ENCODE measurements at regions not wholly inside any gene's neighbourhood (a gene's known extent, or its start where the extent isn't known, plus 50 kb on each side); places are given as distances from the start of the nearest gene placed in this dataset.

- no peak overlapping the region for H3T11ph ChIP-seq (ENCODE audit: low read length)
- no peak overlapping the region for H2BK120ac ChIP-seq (ENCODE audit: low read depth, low read length, poor library complexity, severe bottlenecking)
- no peak for TF ChIP-seq CTCF (conservative IDR thresholded peaks at IDR 0.05)
- H3K9me3 Mint-ChIP-seq = peaks cover 18 to 23% of the 10 kb centered on the region in 2 experiments; a peak in 4 of 5 replicates
- DNase-seq = no peak
- H4K5ac ChIP-seq (ENCODE audit: insufficient read length, low read depth, low read length) = no peak overlapping the region
- H3K14ac ChIP-seq (ENCODE audit: insufficient read depth, low read length) = no peak overlapping the region
- H3K9ac ChIP-seq (ENCODE audit: extremely low read depth, insufficient read length, low read length) = no peak overlapping the region
- no peaks in the 10 kb centered on the region for H3K27me3 Mint-ChIP-seq (ENCODE audit: low read depth)
- no peak overlapping the region for H4K8ac ChIP-seq (replicated peaks; ENCODE audit: insufficient read length, low read depth, low read length)
- H3K4me1 Mint-ChIP-seq = no peaks in the 10 kb centered on the region
- H2BK12ac ChIP-seq (ENCODE audit: insufficient read length, low read depth, low read length) = no peak overlapping the region
- no peak overlapping the region for H3K27ac Mint-ChIP-seq
- no peak overlapping the region for H3K56ac ChIP-seq (ENCODE audit: insufficient read length, low read depth, low read length)
- H3K4me1 ChIP-seq (ENCODE audit: insufficient read depth, low read length) = no peaks in the 10 kb centered on the region
- no peak overlapping the region for H3K4ac ChIP-seq (ENCODE audit: low read depth, low read length)
- H2BK15ac ChIP-seq (ENCODE audit: low read depth, low read length) = no peak overlapping the region
- no peak overlapping the region for H3K4me2 ChIP-seq (ENCODE audit: insufficient read depth, insufficient read length, low read length)
- H3K79me1 ChIP-seq (ENCODE audit: insufficient read depth, low read depth, low read length, poor library complexity, severe bottlenecking) = no peaks in the 10 kb centered on the region
- H3K36me3 Mint-ChIP-seq (ENCODE audit: insufficient read depth in 1 of 3, low read depth in 3 of 3) = peaks cover 0 to 11% (median 5%) of the 10 kb centered on the region in 3 experiments; a peak in 5 of 7 replicates
- H3K23ac ChIP-seq (ENCODE audit: insufficient read length, low read depth, low read length) = no peak overlapping the region
- no peaks in the 10 kb centered on the region for H3K23me2 ChIP-seq (ENCODE audit: insufficient read length, low read depth, low read length, poor library complexity, severe bottlenecking)
- H3K27ac ChIP-seq (ENCODE audit: insufficient read length, low read depth, low read length) = no peak overlapping the region
- no peak overlapping the region for H4K91ac ChIP-seq (ENCODE audit: insufficient read length, low read depth, low read length)
- H2BK5ac ChIP-seq (ENCODE audit: insufficient read length, low read length) = no peak overlapping the region
- H3K9me3 ChIP-seq (ENCODE audit: control insufficient read depth, low read depth, low read length) = no peaks in the 10 kb centered on the region
- no peak overlapping the region for H2AFZ ChIP-seq (ENCODE audit: low read length)
- H2AK5ac ChIP-seq (ENCODE audit: insufficient read length, low read length) = no peak overlapping the region
- no peaks in the 10 kb centered on the region for H3K27me3 ChIP-seq (ENCODE audit: insufficient read depth, low read length)
- WGBS (ENCODE audit: extremely low coverage, insufficient read length, low lambda C conversion rate) = no CpG with 5 or more reads among the region's 1 CpG
- no peak overlapping the region for H2BK20ac ChIP-seq (ENCODE audit: low read depth, low read length, poor library complexity, severe bottlenecking)
- H4K20me1 ChIP-seq (ENCODE audit: control insufficient read depth, insufficient read depth, insufficient read length) = no peaks in the 10 kb centered on the region
- no peak overlapping the region for H3K18ac ChIP-seq (ENCODE audit: insufficient read length, low read depth, low read length)
- H3K79me2 ChIP-seq (ENCODE audit: insufficient read depth, low read length) = no peaks in the 10 kb centered on the region
- H3K4me3 Mint-ChIP-seq = no peak overlapping the region
Observed at GRCh38 chr2:107529146-107529545, 297.5 kb upstream of the RGPD4 start.

Measured in H9 (cell line).